ENCODE measurements at regions not wholly inside any gene's neighbourhood (a gene's known extent, or its start where the extent isn't known, plus 50 kb on each side); places are given as distances from the start of the nearest gene placed in this dataset.

GRCh38 chr3:140777631-140778233, 99.9 kb downstream of the TRIM42 start:
- TF ChIP-seq CTCF (IDR thresholded peaks at IDR 0.05) (no peak), POLR2A (IDR thresholded peaks at IDR 0.05) (no peak)
